ENCODE measurements at regions not wholly inside any gene's neighbourhood (a gene's known extent, or its start where the extent isn't known, plus 50 kb on each side); places are given as distances from the start of the nearest gene placed in this dataset.

DNA sequence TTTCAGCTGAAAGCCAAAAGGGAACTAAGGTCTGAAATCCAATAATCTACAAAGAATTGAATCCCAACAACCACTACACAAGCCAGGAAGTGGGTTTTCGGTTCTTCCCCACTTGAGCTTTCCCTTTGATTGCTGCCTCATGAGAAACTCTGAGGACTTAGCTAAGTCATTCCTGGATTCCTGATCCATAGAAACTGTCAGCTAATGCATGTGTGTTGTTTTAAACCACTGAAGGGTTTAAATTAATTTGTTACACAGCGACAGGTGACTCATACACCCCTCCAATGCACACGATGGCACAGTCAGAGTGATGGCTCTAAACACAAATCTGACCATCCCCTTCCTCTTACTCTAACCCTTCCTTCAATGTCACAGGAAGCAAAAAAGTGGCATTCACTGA, 282.9 kb downstream of the RAB28 start:
- no peak overlapping the region for H3K27ac ChIP-seq (ENCODE audit: low read depth in 2 of 2, low read length in 2 of 2)
- H3K4me1 ChIP-seq (ENCODE audit: control insufficient read depth in 2 of 2, insufficient read depth in 2 of 2, low read length in 2 of 2) = no peaks in the 10 kb centered on the region
- H3K9me3 ChIP-seq (ENCODE audit: control insufficient read depth in 2 of 2, low read length in 2 of 2) = no peaks in the 10 kb centered on the region
- H3K36me3 ChIP-seq (ENCODE audit: control insufficient read depth in 2 of 2, insufficient read depth in 2 of 2, low read length in 2 of 2) = no peaks in the 10 kb centered on the region
- no peaks in the 10 kb centered on the region for H3K27me3 ChIP-seq (ENCODE audit: control insufficient read depth in 2 of 2, insufficient read depth in 2 of 2, low read length in 2 of 2)
- H3K4me3 ChIP-seq (ENCODE audit: low read length in 2 of 2) = no peak overlapping the region
- H3K9ac ChIP-seq (ENCODE audit: low read depth in 1 of 2, low read length in 2 of 2) = no peak overlapping the region

DNA sequence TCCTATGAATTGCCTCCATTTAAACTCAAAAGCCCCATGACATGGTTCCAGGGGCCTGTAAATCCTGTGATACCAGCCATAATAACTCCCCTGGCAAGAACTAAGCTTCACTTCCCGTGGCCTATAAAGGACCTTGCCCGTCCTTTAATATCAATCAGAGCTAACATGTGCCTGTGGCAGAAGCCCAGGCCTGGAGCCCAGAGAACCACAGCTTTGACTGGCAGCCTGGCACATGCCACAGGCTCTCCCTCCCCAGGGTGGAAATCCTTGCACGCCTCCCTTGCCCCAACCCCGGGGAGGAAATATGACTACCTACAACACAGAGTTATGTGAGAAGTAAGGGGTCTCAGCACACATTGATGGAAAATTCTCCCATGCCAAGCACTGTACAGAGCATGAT, 287.4 kb downstream of the RAB28 start:
- no peak overlapping the region for H3K27ac ChIP-seq (ENCODE audit: low read depth in 2 of 2, low read length in 2 of 2)

DNA sequence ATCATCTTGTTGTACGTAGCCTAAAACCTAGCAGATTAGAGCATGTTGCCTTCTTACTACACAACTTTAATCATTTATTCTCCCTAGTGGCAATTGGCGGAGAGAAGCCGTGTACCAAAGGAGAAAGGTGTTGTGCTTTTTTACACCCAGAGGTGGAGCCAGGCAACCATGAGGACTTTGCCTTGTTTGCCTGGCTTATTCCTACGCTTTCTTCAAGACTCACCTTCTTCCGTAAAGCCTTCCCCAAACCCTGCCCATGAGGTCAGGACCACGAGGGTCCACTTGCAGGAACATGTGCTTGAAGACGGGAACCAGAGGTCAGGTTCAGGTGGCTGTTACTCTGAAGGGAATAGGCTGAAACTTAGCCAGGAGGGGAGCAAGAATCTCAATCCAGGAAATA, 290.5 kb downstream of the RAB28 start:
- no peaks in the 10 kb centered on the region for H3K4me1 ChIP-seq (ENCODE audit: control insufficient read depth in 2 of 2, insufficient read depth in 2 of 2, low read length in 2 of 2)

More for the DNA sequence above, 287.4 kb downstream of the RAB28 start:
- no peak overlapping the region for H3K9ac ChIP-seq (ENCODE audit: low read depth in 1 of 2, low read length in 2 of 2)
- H3K9me3 ChIP-seq (ENCODE audit: control insufficient read depth in 2 of 2, low read length in 2 of 2) = no peaks in the 10 kb centered on the region
- no peak overlapping the region for H3K4me3 ChIP-seq (ENCODE audit: low read length in 2 of 2)
- no peaks in the 10 kb centered on the region for H3K27me3 ChIP-seq (ENCODE audit: control insufficient read depth in 2 of 2, insufficient read depth in 2 of 2, low read length in 2 of 2)
- H3K4me1 ChIP-seq (ENCODE audit: control insufficient read depth in 2 of 2, insufficient read depth in 2 of 2, low read length in 2 of 2) = no peaks in the 10 kb centered on the region
- no peaks in the 10 kb centered on the region for H3K36me3 ChIP-seq (ENCODE audit: control insufficient read depth in 2 of 2, insufficient read depth in 2 of 2, low read length in 2 of 2)

DNA sequence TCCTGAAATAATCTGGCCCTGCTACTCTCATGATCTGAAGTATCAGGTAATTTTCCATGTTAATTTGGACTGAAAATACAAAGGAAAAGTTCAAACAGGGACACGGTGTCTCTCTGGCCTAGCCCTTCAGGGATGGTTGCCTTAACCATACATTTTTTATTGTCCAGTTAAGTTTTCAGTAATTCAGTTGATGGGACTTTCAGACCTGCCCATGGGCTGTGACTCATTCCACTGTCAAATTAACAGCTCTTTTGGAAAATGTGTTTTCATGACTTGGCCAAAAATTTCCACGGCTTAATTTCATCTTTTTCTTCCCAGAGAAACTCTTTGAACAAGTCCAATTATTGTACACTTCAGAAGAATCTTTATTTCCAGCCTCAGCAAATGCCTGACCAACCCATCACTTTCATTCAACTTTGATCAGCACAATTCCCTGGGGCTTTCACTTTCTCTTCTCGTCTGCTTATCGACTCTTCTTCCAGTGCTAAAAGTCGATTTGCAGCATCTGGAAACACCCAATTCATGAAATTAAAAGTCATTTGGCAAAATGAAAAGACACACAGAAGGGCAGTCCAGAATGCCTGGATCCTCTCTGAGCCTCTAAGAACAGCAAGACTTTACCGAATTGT, 293.9 kb downstream of the RAB28 start:
- H3K27ac ChIP-seq (ENCODE audit: low read depth in 2 of 2, low read length in 2 of 2) = no peak overlapping the region
- H3K9ac ChIP-seq (ENCODE audit: low read depth in 1 of 2, low read length in 2 of 2) = no peak overlapping the region
- no peaks in the 10 kb centered on the region for H3K36me3 ChIP-seq (ENCODE audit: control insufficient read depth in 2 of 2, insufficient read depth in 2 of 2, low read length in 2 of 2)
- no peaks in the 10 kb centered on the region for H3K4me1 ChIP-seq (ENCODE audit: control insufficient read depth in 2 of 2, insufficient read depth in 2 of 2, low read length in 2 of 2)
- no peaks in the 10 kb centered on the region for H3K27me3 ChIP-seq (ENCODE audit: control insufficient read depth in 2 of 2, insufficient read depth in 2 of 2, low read length in 2 of 2)
- H3K9me3 ChIP-seq (ENCODE audit: control insufficient read depth in 2 of 2, low read length in 2 of 2) = no peaks in the 10 kb centered on the region
- no peak overlapping the region for H3K4me3 ChIP-seq (ENCODE audit: low read length in 2 of 2)

More for the DNA sequence above, 290.5 kb downstream of the RAB28 start:
- no peak overlapping the region for H3K27ac ChIP-seq (ENCODE audit: low read depth in 2 of 2, low read length in 2 of 2)
- no peaks in the 10 kb centered on the region for H3K36me3 ChIP-seq (ENCODE audit: control insufficient read depth in 2 of 2, insufficient read depth in 2 of 2, low read length in 2 of 2)
- no peak overlapping the region for H3K9ac ChIP-seq (ENCODE audit: low read depth in 1 of 2, low read length in 2 of 2)
- H3K4me3 ChIP-seq (ENCODE audit: low read length in 2 of 2) = no peak overlapping the region
- no peaks in the 10 kb centered on the region for H3K9me3 ChIP-seq (ENCODE audit: control insufficient read depth in 2 of 2, low read length in 2 of 2)
- H3K27me3 ChIP-seq (ENCODE audit: control insufficient read depth in 2 of 2, insufficient read depth in 2 of 2, low read length in 2 of 2) = no peaks in the 10 kb centered on the region

DNA sequence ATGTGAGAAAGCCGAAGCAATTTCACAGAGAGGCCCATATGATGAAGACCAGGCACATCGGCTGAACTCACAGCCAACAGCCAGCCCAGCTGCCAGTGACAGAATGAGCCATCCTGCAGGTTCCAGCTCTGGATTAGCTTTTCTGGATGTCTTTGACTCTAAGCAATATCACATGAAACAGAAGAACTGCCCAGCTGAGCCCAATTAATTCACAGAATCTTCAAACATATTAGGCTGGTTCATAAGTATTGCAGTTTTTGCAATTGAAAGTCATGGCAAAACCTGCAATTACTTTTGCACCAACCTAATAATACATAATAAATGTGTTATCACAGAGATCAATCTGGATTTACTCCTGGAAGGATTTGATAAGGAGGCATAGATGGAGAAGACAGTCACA, 299.9 kb downstream of the RAB28 start:
- no peaks in the 10 kb centered on the region for H3K36me3 ChIP-seq (ENCODE audit: control insufficient read depth in 2 of 2, insufficient read depth in 2 of 2, low read length in 2 of 2)
- H3K27ac ChIP-seq (ENCODE audit: low read depth in 2 of 2, low read length in 2 of 2) = no peak overlapping the region
- H3K4me3 ChIP-seq (ENCODE audit: low read length in 2 of 2) = no peak overlapping the region
- H3K4me1 ChIP-seq (ENCODE audit: control insufficient read depth in 2 of 2, insufficient read depth in 2 of 2, low read length in 2 of 2) = no peaks in the 10 kb centered on the region
- no peaks in the 10 kb centered on the region for H3K27me3 ChIP-seq (ENCODE audit: control insufficient read depth in 2 of 2, insufficient read depth in 2 of 2, low read length in 2 of 2)
- no peak overlapping the region for H3K9ac ChIP-seq (ENCODE audit: low read depth in 1 of 2, low read length in 2 of 2)
- no peaks in the 10 kb centered on the region for H3K9me3 ChIP-seq (ENCODE audit: control insufficient read depth in 2 of 2, low read length in 2 of 2)

DNA sequence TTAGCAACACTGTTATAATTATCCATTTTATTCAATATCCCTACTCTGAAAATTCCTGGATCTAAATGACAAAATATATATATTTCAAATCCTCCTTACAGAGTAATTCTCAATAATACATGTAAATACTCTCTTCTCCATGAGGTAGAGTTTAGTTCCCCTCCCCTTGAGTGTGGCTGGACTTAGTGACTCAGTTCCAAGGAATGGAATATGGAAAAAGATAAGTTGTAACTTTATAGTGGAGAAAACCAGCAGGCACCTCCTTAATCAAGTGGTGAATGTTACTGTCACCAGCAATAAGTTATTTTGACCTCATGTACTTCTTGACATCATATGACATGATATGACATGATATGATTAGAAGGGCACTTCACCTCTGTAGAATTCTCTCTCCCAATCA, 302.0 kb downstream of the RAB28 start:
- Histone ChIP-seq H3K27ac (ENCODE audit: low read depth in 2 of 2, low read length in 2 of 2) (no peak overlapping the region), H3K9ac (ENCODE audit: low read depth in 1 of 2, low read length in 2 of 2) (no peak overlapping the region), H3K27me3 (ENCODE audit: control insufficient read depth in 2 of 2, insufficient read depth in 2 of 2, low read length in 2 of 2) (no peaks in the 10 kb centered on the region), H3K36me3 (ENCODE audit: control insufficient read depth in 2 of 2, insufficient read depth in 2 of 2, low read length in 2 of 2) (no peaks in the 10 kb centered on the region), H3K4me3 (ENCODE audit: low read length in 2 of 2) (no peak overlapping the region), H3K9me3 (ENCODE audit: control insufficient read depth in 2 of 2, low read length in 2 of 2) (no peaks in the 10 kb centered on the region), H3K4me1 (ENCODE audit: control insufficient read depth in 2 of 2, insufficient read depth in 2 of 2, low read length in 2 of 2) (no peaks in the 10 kb centered on the region)

DNA sequence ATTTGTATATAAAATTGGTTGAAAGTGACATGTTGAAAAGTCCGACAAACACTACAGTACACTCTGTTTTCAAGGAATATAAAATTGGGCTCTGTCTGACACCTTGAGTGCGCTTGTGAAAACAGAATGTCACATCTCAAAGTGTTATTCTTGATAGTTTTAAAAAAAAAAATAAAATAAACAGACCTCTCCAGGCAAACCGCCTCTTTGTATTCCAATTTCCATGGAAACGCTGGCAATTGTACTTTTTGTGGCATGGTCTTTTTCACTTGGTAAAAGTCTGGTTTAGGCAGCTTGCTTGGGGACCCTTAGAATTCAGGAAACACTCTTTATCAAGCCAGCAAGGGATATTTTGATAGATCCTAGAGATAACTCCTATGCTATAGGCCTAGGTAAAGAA, 302.5 kb downstream of the RAB28 start:
- no peaks in the 10 kb centered on the region for H3K27me3 ChIP-seq (ENCODE audit: control insufficient read depth in 2 of 2, insufficient read depth in 2 of 2, low read length in 2 of 2)
- no peaks in the 10 kb centered on the region for H3K4me1 ChIP-seq (ENCODE audit: control insufficient read depth in 2 of 2, insufficient read depth in 2 of 2, low read length in 2 of 2)
- no peak overlapping the region for H3K9ac ChIP-seq (ENCODE audit: low read depth in 1 of 2, low read length in 2 of 2)
- no peaks in the 10 kb centered on the region for H3K36me3 ChIP-seq (ENCODE audit: control insufficient read depth in 2 of 2, insufficient read depth in 2 of 2, low read length in 2 of 2)
- H3K9me3 ChIP-seq (ENCODE audit: control insufficient read depth in 2 of 2, low read length in 2 of 2) = no peaks in the 10 kb centered on the region
- H3K27ac ChIP-seq (ENCODE audit: low read depth in 2 of 2, low read length in 2 of 2) = no peak overlapping the region
- H3K4me3 ChIP-seq (ENCODE audit: low read length in 2 of 2) = no peak overlapping the region

DNA sequence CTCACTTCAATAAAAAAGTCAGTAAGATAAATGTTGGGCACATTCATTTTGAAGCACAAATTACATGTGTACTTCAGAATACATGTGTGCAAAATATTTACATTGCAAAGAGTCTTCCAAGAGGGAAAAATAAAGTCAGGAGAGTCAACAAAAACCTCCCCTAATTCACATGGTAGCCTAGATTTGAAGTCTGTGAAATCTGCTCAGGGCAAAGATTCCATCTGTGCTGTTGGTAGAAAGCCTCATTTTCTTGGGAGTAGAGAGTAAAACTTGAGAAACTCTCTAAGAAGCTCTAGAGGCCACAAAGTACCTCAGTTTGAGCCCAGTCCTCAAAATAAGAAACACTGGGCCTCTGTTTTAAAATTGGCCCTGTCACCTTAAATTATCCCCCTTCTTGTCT, 303.4 kb downstream of the RAB28 start:
- Histone ChIP-seq H3K4me3 (ENCODE audit: low read length in 2 of 2) (no peak overlapping the region), H3K27ac (ENCODE audit: low read depth in 2 of 2, low read length in 2 of 2) (no peak overlapping the region), H3K36me3 (ENCODE audit: control insufficient read depth in 2 of 2, insufficient read depth in 2 of 2, low read length in 2 of 2) (no peaks in the 10 kb centered on the region), H3K27me3 (ENCODE audit: control insufficient read depth in 2 of 2, insufficient read depth in 2 of 2, low read length in 2 of 2) (no peaks in the 10 kb centered on the region), H3K4me1 (ENCODE audit: control insufficient read depth in 2 of 2, insufficient read depth in 2 of 2, low read length in 2 of 2) (no peaks in the 10 kb centered on the region), H3K9ac (ENCODE audit: low read depth in 1 of 2, low read length in 2 of 2) (no peak overlapping the region), H3K9me3 (ENCODE audit: control insufficient read depth in 2 of 2, low read length in 2 of 2) (no peaks in the 10 kb centered on the region)

DNA sequence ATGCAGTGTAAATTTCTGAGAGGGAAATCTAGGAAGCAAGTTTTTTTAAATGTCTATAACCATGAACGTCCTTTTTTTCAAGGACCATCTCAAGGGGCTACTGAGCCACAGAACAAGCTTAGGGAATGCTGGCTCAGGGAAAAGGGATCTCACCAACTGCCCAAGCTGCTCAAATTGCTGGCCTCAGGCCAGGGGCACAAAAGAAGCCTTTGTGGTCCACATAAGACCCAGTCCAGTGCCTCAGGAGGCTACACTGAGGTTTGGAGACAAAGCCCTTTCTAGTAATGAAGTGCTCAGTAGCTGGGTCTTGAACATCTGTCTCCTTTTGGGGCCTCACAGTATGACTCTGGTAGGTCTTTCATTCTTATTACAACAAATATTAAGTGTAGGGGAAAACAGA, 305.5 kb downstream of the RAB28 start:
- Histone ChIP-seq H3K9ac (ENCODE audit: low read depth in 1 of 2, low read length in 2 of 2) (no peak overlapping the region), H3K36me3 (ENCODE audit: control insufficient read depth in 2 of 2, insufficient read depth in 2 of 2, low read length in 2 of 2) (no peaks in the 10 kb centered on the region), H3K4me3 (ENCODE audit: low read length in 2 of 2) (no peak overlapping the region), H3K27me3 (ENCODE audit: control insufficient read depth in 2 of 2, insufficient read depth in 2 of 2, low read length in 2 of 2) (no peaks in the 10 kb centered on the region), H3K4me1 (ENCODE audit: control insufficient read depth in 2 of 2, insufficient read depth in 2 of 2, low read length in 2 of 2) (no peaks in the 10 kb centered on the region), H3K9me3 (ENCODE audit: control insufficient read depth in 2 of 2, low read length in 2 of 2) (no peaks in the 10 kb centered on the region), H3K27ac (ENCODE audit: low read depth in 2 of 2, low read length in 2 of 2) (no peak overlapping the region)

DNA sequence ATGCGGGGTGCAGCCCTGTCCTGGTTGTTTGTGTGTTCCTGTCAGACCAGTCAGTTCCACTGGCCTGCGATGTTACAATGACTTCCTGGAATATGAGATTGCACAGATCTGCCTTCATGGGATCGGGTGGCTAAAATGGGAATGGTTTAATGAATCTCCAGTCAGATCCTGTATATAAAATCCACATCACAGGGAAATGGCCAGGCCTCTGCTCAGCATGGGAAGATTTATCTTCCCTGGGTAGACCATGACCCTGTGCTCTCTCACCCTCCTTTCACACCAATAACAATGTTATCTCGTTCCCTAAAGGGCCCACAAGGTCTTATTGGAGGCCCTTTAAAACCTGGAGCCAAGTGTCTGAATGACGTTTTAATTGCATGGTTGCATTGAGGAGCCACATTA, 307.4 kb downstream of the RAB28 start:
- Histone ChIP-seq H3K9me3 (ENCODE audit: control insufficient read depth in 2 of 2, low read length in 2 of 2) (no peaks in the 10 kb centered on the region), H3K36me3 (ENCODE audit: control insufficient read depth in 2 of 2, insufficient read depth in 2 of 2, low read length in 2 of 2) (no peaks in the 10 kb centered on the region), H3K9ac (ENCODE audit: low read depth in 1 of 2, low read length in 2 of 2) (no peak overlapping the region), H3K27me3 (ENCODE audit: control insufficient read depth in 2 of 2, insufficient read depth in 2 of 2, low read length in 2 of 2) (no peaks in the 10 kb centered on the region), H3K4me3 (ENCODE audit: low read length in 2 of 2) (no peak overlapping the region), H3K4me1 (ENCODE audit: control insufficient read depth in 2 of 2, insufficient read depth in 2 of 2, low read length in 2 of 2) (no peaks in the 10 kb centered on the region), H3K27ac (ENCODE audit: low read depth in 2 of 2, low read length in 2 of 2) (no peak overlapping the region)

DNA sequence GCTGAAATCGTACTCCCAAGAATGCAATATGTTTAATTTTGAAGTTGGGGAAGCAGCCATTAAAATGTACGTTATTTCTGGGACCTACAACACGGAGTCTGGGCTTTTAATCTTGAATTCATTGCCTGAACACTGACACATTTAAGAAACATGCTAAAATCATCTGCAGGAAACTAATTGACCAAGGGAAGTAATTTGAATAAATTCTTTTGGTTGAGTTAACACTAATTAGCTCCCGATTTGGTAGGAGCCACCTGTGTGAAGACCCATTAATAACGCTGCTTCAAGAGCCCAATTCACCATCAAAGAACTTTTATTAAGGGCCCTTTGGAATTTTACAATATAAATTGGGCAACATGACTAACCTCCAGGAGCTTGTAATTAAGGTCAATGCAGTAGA, 309.2 kb downstream of the RAB28 start:
- Histone ChIP-seq H3K4me3 (ENCODE audit: low read length in 2 of 2) (no peak overlapping the region), H3K27ac (ENCODE audit: low read depth in 2 of 2, low read length in 2 of 2) (no peak overlapping the region), H3K9ac (ENCODE audit: low read depth in 1 of 2, low read length in 2 of 2) (no peak overlapping the region), H3K4me1 (ENCODE audit: control insufficient read depth in 2 of 2, insufficient read depth in 2 of 2, low read length in 2 of 2) (no peaks in the 10 kb centered on the region), H3K9me3 (ENCODE audit: control insufficient read depth in 2 of 2, low read length in 2 of 2) (no peaks in the 10 kb centered on the region), H3K27me3 (ENCODE audit: control insufficient read depth in 2 of 2, insufficient read depth in 2 of 2, low read length in 2 of 2) (no peaks in the 10 kb centered on the region), H3K36me3 (ENCODE audit: control insufficient read depth in 2 of 2, insufficient read depth in 2 of 2, low read length in 2 of 2) (no peaks in the 10 kb centered on the region)
